ENCODE measurements at regions not wholly inside any gene's neighbourhood (a gene's known extent, or its start where the extent isn't known, plus 50 kb on each side); places are given as distances from the start of the nearest gene placed in this dataset.

DNA sequence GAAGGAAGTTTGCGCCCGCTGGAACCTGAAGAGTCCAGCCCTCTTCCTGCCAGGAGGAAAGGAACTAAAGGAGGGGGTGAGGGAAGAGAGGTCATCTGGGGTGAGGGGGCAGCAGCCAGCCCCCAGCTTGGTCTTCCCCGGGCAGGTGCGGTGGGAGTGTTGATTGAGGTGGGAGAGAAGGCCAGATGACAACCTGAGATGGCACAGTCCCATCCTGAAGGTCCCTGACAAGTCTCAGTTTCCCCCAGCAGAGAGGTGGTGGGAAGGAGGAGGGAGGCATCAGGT is 240.9 kb downstream of the HAUS1 start:
- TF ChIP-seq EZH2 (IDR thresholded peaks at IDR 0.05; ENCODE audit: insufficient read depth, low read length): no peak
- TF ChIP-seq, protein P1, sequence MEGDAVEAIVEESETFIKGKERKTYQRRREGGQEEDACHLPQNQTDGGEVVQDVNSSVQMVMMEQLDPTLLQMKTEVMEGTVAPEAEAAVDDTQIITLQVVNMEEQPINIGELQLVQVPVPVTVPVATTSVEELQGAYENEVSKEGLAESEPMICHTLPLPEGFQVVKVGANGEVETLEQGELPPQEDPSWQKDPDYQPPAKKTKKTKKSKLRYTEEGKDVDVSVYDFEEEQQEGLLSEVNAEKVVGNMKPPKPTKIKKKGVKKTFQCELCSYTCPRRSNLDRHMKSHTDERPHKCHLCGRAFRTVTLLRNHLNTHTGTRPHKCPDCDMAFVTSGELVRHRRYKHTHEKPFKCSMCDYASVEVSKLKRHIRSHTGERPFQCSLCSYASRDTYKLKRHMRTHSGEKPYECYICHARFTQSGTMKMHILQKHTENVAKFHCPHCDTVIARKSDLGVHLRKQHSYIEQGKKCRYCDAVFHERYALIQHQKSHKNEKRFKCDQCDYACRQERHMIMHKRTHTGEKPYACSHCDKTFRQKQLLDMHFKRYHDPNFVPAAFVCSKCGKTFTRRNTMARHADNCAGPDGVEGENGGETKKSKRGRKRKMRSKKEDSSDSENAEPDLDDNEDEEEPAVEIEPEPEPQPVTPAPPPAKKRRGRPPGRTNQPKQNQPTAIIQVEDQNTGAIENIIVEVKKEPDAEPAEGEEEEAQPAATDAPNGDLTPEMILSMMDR (IDR thresholded peaks at IDR 0.05; ENCODE audit: insufficient read depth, low read depth, low read length): no peak
- H3K36me3 Mint-ChIP-seq (ENCODE audit: low read depth, unreplicated experiment): no peaks in the 10 kb centered on the region
- DNase-seq (ENCODE audit: low read depth) (no peak), FAIRE-seq (no peak)
- H3K4me3 Mint-ChIP-seq (ENCODE audit: unreplicated experiment): no peak overlapping the region
- H3K27ac Mint-ChIP-seq (ENCODE audit: unreplicated experiment): no peak overlapping the region
- H3K4me1 ChIP-seq (ENCODE audit: insufficient read depth, low read length): no peaks in the 10 kb centered on the region
- H3K27me3 ChIP-seq (ENCODE audit: insufficient read depth, low read length): no peaks in the 10 kb centered on the region
- H3K4me3 ChIP-seq (ENCODE audit: insufficient read depth, low read depth, low read length): no peak overlapping the region
- peaks cover 2% of the 10 kb centered on the region for H3K9me3 Mint-ChIP-seq (ENCODE audit: unreplicated experiment)
- no peaks in the 10 kb centered on the region for H3K36me3 ChIP-seq (ENCODE audit: insufficient read depth, low read length)
- no peak overlapping the region for H3K27ac ChIP-seq (ENCODE audit: low read depth, low read length)
- no peak overlapping the region for H3K9ac ChIP-seq (ENCODE audit: low read length)
- H3K9me3 ChIP-seq (ENCODE audit: insufficient read depth, low read depth, low read length): no peaks in the 10 kb centered on the region
- H3K4me1 Mint-ChIP-seq (ENCODE audit: low read depth, unreplicated experiment): no peaks in the 10 kb centered on the region
- H3K27me3 Mint-ChIP-seq (ENCODE audit: low read depth, unreplicated experiment): peaks cover 42% of the 10 kb centered on the region
- no peaks in the 10 kb centered on the region for H3K79me2 ChIP-seq (ENCODE audit: insufficient read depth, low read length)
- H4K20me1 ChIP-seq (ENCODE audit: insufficient read depth, low read length): no peaks in the 10 kb centered on the region
- H3K4me2 ChIP-seq (ENCODE audit: low read length): no peak overlapping the region
- no peak overlapping the region for H2AFZ ChIP-seq (ENCODE audit: low read depth, low read length)

GRCh38 chr18:46346213-46346612 is 242.0 kb downstream of the HAUS1 start:
- Histone ChIP-seq H3K36me3 (ENCODE audit: insufficient read depth, low read length) (no peaks in the 10 kb centered on the region), H2AFZ (ENCODE audit: low read depth, low read length) (no peak overlapping the region), H3K9ac (ENCODE audit: low read length) (no peak overlapping the region), H3K9me3 (ENCODE audit: insufficient read depth, low read depth, low read length) (no peaks in the 10 kb centered on the region), H3K4me3 (ENCODE audit: insufficient read depth, low read depth, low read length) (no peak overlapping the region), H4K20me1 (ENCODE audit: insufficient read depth, low read length) (no peaks in the 10 kb centered on the region), H3K4me1 (ENCODE audit: insufficient read depth, low read length) (no peaks in the 10 kb centered on the region), H3K27ac (ENCODE audit: low read depth, low read length) (no peak overlapping the region), H3K79me2 (ENCODE audit: insufficient read depth, low read length) (no peaks in the 10 kb centered on the region), H3K4me2 (ENCODE audit: low read length) (no peak overlapping the region), H3K27me3 (ENCODE audit: insufficient read depth, low read length) (no peaks in the 10 kb centered on the region)
- Mint-ChIP-seq H3K36me3 (ENCODE audit: low read depth, unreplicated experiment) (no peaks in the 10 kb centered on the region), H3K4me1 (ENCODE audit: low read depth, unreplicated experiment) (no peaks in the 10 kb centered on the region), H3K27ac (ENCODE audit: unreplicated experiment) (no peak overlapping the region), H3K9me3 (ENCODE audit: unreplicated experiment) (peaks cover 2% of the 10 kb centered on the region), H3K4me3 (ENCODE audit: unreplicated experiment) (no peak overlapping the region), H3K27me3 (ENCODE audit: low read depth, unreplicated experiment) (peaks cover 32% of the 10 kb centered on the region)
- no peak for DNase-seq (ENCODE audit: low read depth)
- TF ChIP-seq, protein P1 (IDR thresholded peaks at IDR 0.05; ENCODE audit: insufficient read depth, low read depth, low read length): no peak
- no peak for TF ChIP-seq EZH2 (IDR thresholded peaks at IDR 0.05; ENCODE audit: insufficient read depth, low read length)
- no peak for FAIRE-seq

DNA sequence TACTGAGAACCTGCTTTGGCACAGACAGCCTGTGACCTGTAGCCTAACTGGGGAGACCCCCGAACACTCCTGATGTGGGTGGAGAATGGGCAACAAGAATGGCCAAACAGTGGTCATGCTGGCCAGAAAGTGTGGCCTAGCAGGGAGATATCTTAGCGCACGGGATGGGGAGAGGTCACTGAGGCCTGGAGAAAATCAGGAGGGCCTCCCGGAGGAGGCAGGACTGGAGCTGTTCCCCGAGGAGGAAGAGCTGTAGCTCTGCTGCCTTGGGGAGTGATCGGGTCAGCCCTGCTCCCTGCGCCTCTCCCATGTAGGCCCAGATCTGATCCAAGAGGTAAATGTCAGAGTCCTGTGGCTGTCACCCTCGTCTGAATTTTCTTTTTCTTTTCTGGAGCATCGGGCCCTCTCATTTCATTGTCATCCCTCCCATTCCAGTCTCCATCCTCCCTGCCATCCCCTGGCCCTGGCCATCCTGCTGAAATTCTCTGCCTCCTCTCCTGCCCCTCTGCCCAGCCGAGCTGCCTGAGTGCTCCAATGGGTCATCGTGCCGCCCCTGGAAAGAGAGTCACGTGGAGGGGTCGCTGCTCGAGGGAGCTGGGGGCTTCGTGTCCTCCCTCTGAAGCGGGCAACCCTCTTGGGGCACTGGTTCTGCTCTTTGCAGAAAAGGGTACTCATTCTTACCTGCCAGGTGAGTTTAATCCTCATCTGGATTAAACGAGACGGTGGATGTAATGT is 242.9 kb downstream of the HAUS1 start:
- H3K9ac ChIP-seq (ENCODE audit: low read length): no peak overlapping the region
- H3K4me3 ChIP-seq (ENCODE audit: insufficient read depth, low read depth, low read length): no peak overlapping the region
- H3K9me3 Mint-ChIP-seq (ENCODE audit: unreplicated experiment): peaks cover 2% of the 10 kb centered on the region
- no peaks in the 10 kb centered on the region for H3K4me1 Mint-ChIP-seq (ENCODE audit: low read depth, unreplicated experiment)
- FAIRE-seq (no peak), DNase-seq (ENCODE audit: low read depth) (no peak)
- H3K27me3 ChIP-seq (ENCODE audit: insufficient read depth, low read length): no peaks in the 10 kb centered on the region
- TF ChIP-seq EZH2 (IDR thresholded peaks at IDR 0.05; ENCODE audit: insufficient read depth, low read length): no peak
- TF ChIP-seq, protein P1 (IDR thresholded peaks at IDR 0.05; ENCODE audit: insufficient read depth, low read depth, low read length): no peak
- H3K27ac ChIP-seq (ENCODE audit: low read depth, low read length): no peak overlapping the region
- no peaks in the 10 kb centered on the region for H3K36me3 Mint-ChIP-seq (ENCODE audit: low read depth, unreplicated experiment)
- H3K4me3 Mint-ChIP-seq (ENCODE audit: unreplicated experiment): no peak overlapping the region
- peaks cover 25% of the 10 kb centered on the region for H3K27me3 Mint-ChIP-seq (ENCODE audit: low read depth, unreplicated experiment)
- no peaks in the 10 kb centered on the region for H3K36me3 ChIP-seq (ENCODE audit: insufficient read depth, low read length)
- H3K79me2 ChIP-seq (ENCODE audit: insufficient read depth, low read length): no peaks in the 10 kb centered on the region
- H4K20me1 ChIP-seq (ENCODE audit: insufficient read depth, low read length): no peaks in the 10 kb centered on the region
- no peak overlapping the region for H3K4me2 ChIP-seq (ENCODE audit: low read length)
- H2AFZ ChIP-seq (ENCODE audit: low read depth, low read length): no peak overlapping the region
- no peak overlapping the region for H3K27ac Mint-ChIP-seq (ENCODE audit: unreplicated experiment)
- H3K9me3 ChIP-seq (ENCODE audit: insufficient read depth, low read depth, low read length): no peaks in the 10 kb centered on the region
- H3K4me1 ChIP-seq (ENCODE audit: insufficient read depth, low read length): no peaks in the 10 kb centered on the region

Data from astrocyte (in vitro differentiated cells and primary cell).